ENCODE measurements at regions not wholly inside any gene's neighbourhood (a gene's known extent, or its start where the extent isn't known, plus 50 kb on each side); places are given as distances from the start of the nearest gene placed in this dataset.

- TF ChIP-seq EGR1 (IDR thresholded peaks at IDR 0.05; ENCODE audit: borderline replicate concordance, low read depth, low read length), result no peak
Observed at GRCh38 chr2:193103064-193103463, 908.3 kb upstream of the TMEFF2 start (continued).

DNA sequence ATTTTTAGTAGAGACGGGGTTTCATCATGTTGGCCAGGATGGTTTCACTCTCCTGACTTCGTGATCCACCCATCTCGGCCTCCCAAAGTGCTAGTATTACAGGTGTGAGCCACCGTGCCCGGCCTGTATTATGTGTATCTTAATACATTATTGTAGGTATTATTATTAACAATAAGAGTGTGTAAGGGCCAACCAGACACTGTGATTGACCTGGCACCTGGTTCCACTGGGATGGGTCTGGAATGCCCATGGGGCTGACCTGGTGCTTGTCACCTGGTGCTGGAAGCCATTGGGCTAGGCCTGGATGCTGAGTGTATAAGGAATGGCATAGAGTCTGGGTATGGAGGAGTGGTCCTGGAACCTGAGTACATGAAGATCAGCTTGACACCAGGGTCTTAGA lies 906.9 kb upstream of the TMEFF2 start:
- H2BK20ac ChIP-seq (ENCODE audit: low read length), result no peak overlapping the region
- H3K79me2 ChIP-seq (ENCODE audit: control insufficient read depth in 1 of 2, insufficient read depth in 2 of 2, low read length in 2 of 2), result no peaks in the 10 kb centered on the region
- no peak for DNase-seq (ENCODE audit: low read depth in 1 of 2, low spot score in 2 of 2)
- H3K23me2 ChIP-seq (ENCODE audit: low read depth, low read length), result no peaks in the 10 kb centered on the region
- no peak overlapping the region for H3K4me2 ChIP-seq (ENCODE audit: insufficient read depth in 1 of 2, low read depth in 2 of 2, low read length in 2 of 2)
- H3K79me1 ChIP-seq (ENCODE audit: low read depth, low read length), result no peaks in the 10 kb centered on the region
- no peak overlapping the region for H3K4me3 ChIP-seq (ENCODE audit: extremely low read depth in 1 of 4, insufficient read depth in 2 of 4, low read depth in 3 of 4, low read length in 4 of 4)
- no peak overlapping the region for H3K23ac ChIP-seq (ENCODE audit: insufficient read length)
- H2BK120ac ChIP-seq (replicated peaks; ENCODE audit: low read depth, low read length), result no peak overlapping the region
- no peak overlapping the region for H4K91ac ChIP-seq (replicated peaks; ENCODE audit: insufficient read length, low read length)
- no peak overlapping the region for H4K5ac ChIP-seq (ENCODE audit: insufficient read length, low read depth, low read length)
- H3K27me3 ChIP-seq (replicated peaks in 1 of 4; ENCODE audit: control insufficient read depth in 3 of 4, extremely low read depth in 1 of 4, insufficient read depth in 3 of 4, low read length in 3 of 4), result no peaks in the 10 kb centered on the region
- no peaks in the 10 kb centered on the region for H3K9me3 ChIP-seq (ENCODE audit: insufficient read depth in 2 of 2, low read depth in 1 of 2, low read length in 1 of 2)
- H3K36me3 ChIP-seq (ENCODE audit: control insufficient read depth in 2 of 4, insufficient read depth in 4 of 4, low read length in 3 of 4), result no peaks in the 10 kb centered on the region
- H3K4me1 ChIP-seq (replicated peaks in 1 of 4; ENCODE audit: control insufficient read depth in 3 of 4, insufficient read depth in 4 of 4, low read length in 3 of 4), result no peaks in the 10 kb centered on the region
- H2AK5ac ChIP-seq (ENCODE audit: low read depth, low read length), result no peak overlapping the region
- H4K20me1 ChIP-seq (replicated peaks in 1 of 2; ENCODE audit: control insufficient read depth in 1 of 2, insufficient read depth in 2 of 2, low read length in 2 of 2), result no peaks in the 10 kb centered on the region
- FAIRE-seq, result no peak
- H3K4ac ChIP-seq (replicated peaks; ENCODE audit: insufficient read length, low read depth, low read length), result no peak overlapping the region
- no peak overlapping the region for H3K18ac ChIP-seq (ENCODE audit: extremely low read depth, low read length)
- H2BK15ac ChIP-seq (ENCODE audit: low read length), result no peak overlapping the region
- H3K56ac ChIP-seq (replicated peaks; ENCODE audit: insufficient read length, low read depth, low read length), result no peak overlapping the region
- no peak overlapping the region for H3K27ac ChIP-seq (ENCODE audit: low read depth, low read length)
- H3K9ac ChIP-seq (replicated peaks in 1 of 4; ENCODE audit: extremely low read depth in 1 of 4, low read depth in 3 of 4, low read length in 3 of 4), result no peak overlapping the region
- ChIA-PET POLR2A (ENCODE audit: partially characterized antibody) (no interaction called here), CTCF (ENCODE audit: partially characterized antibody) (interaction anchor here (0.6 kb wide), 1 partner anchor 446 kb away, joined by 3 read pairs; no protein-coding TSS in a partner anchor)
- no peak overlapping the region for H2BK12ac ChIP-seq (ENCODE audit: low read depth, low read length)
- H4K8ac ChIP-seq (ENCODE audit: extremely low read depth, insufficient read depth, low read length), result no peak overlapping the region
- no peak overlapping the region for H3K14ac ChIP-seq (ENCODE audit: insufficient read length)
- H2BK5ac ChIP-seq (ENCODE audit: low read depth, low read length), result no peak overlapping the region
- H2AFZ ChIP-seq (ENCODE audit: low read length), result no peak overlapping the region
- 97% methylated on average over 5 of the region's 5 CpGs; no CpG with 5 or more reads in 1 of the 2 experiments for WGBS, 2 experiments (ENCODE audit: extremely low coverage in 1 of 2, insufficient coverage in 1 of 2, insufficient read length in 1 of 2, insufficient replicate concordance in 2 of 2, low coverage in 1 of 2, low lambda C conversion rate in 2 of 2, missing lambda C conversion rate in 1 of 2)
- TF ChIP-seq MAX (IDR thresholded peaks at IDR 0.05) (no peak), CBX5 (IDR thresholded peaks at IDR 0.05; ENCODE audit: low read depth, low read length) (no peak), POU5F1 (IDR thresholded peaks at IDR 0.05; ENCODE audit: low read depth, low read length) (no peak), SP2 (IDR thresholded peaks at IDR 0.05; ENCODE audit: low read length) (no peak), FOSL1 (IDR thresholded peaks at IDR 0.05; ENCODE audit: insufficient read depth, low read depth, low read length) (no peak), RBBP5 (IDR thresholded peaks at IDR 0.05; ENCODE audit: borderline replicate concordance, low read depth, low read length) (no peak), SIRT6 (IDR thresholded peaks at IDR 0.05; ENCODE audit: low read length) (no peak), POLR2A (IDR thresholded peaks at IDR 0.05; ENCODE audit: control extremely low read depth in 1 of 2, low read depth in 2 of 2, low read length in 2 of 2) (no peak), CBX8 (IDR thresholded peaks at IDR 0.05; ENCODE audit: borderline replicate concordance, low read depth, low read length) (no peak), NANOG (IDR thresholded peaks at IDR 0.05; ENCODE audit: insufficient read depth, low read depth, low read length, poor library complexity, severe bottlenecking) (no peak), BCL11A (IDR thresholded peaks at IDR 0.05; ENCODE audit: low read depth in 2 of 2, low read length in 2 of 2) (no peak)
- TF ChIP-seq, protein P1, sequence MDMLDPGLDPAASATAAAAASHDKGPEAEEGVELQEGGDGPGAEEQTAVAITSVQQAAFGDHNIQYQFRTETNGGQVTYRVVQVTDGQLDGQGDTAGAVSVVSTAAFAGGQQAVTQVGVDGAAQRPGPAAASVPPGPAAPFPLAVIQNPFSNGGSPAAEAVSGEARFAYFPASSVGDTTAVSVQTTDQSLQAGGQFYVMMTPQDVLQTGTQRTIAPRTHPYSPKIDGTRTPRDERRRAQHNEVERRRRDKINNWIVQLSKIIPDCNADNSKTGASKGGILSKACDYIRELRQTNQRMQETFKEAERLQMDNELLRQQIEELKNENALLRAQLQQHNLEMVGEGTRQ (IDR thresholded peaks at IDR 0.05; ENCODE audit: low read length), result no peak
